ENCODE measurements at regions not wholly inside any gene's neighbourhood (a gene's known extent, or its start where the extent isn't known, plus 50 kb on each side); places are given as distances from the start of the nearest gene placed in this dataset.
"Not testable (repeated sequence)": the region's sequence is repeated elsewhere in the genome, so short reads cannot be mapped to it uniquely, and the experiment has no call there.

DNA sequence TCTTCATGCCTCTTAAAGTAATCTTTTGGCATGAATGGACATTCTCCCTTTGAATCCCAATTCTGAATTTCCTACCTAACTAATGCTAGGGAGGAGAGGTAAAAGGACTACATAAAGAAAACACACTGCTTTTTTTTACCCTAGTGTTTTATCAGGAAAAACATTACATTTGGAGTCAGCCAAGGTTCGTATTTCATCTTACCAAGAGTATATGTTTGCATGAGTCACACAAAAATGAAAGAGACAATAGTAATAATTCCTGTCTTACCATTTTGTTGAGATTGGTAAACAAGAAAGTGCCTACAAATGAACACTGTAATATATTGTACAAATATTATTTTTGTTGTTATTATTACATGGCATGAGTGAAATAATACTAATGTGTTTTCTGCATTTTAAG is 112.9 kb upstream of the WARS2 start:
- H3K9me1 ChIP-seq (ENCODE audit: control insufficient read depth, extremely low read depth, insufficient read depth, low read length): no peaks in the 10 kb centered on the region
- FAIRE-seq: no peak
- H2AFZ ChIP-seq (ENCODE audit: control insufficient read depth, low read length): peak overlapping the region; percentile 30
- no peaks in the 10 kb centered on the region for H4K20me1 ChIP-seq (ENCODE audit: control insufficient read depth, extremely low read depth, insufficient read depth, low read length)
- no peak for TF ChIP-seq EZH2 (IDR thresholded peaks at IDR 0.05; ENCODE audit: low read length)
- TF ChIP-seq, protein P1, sequence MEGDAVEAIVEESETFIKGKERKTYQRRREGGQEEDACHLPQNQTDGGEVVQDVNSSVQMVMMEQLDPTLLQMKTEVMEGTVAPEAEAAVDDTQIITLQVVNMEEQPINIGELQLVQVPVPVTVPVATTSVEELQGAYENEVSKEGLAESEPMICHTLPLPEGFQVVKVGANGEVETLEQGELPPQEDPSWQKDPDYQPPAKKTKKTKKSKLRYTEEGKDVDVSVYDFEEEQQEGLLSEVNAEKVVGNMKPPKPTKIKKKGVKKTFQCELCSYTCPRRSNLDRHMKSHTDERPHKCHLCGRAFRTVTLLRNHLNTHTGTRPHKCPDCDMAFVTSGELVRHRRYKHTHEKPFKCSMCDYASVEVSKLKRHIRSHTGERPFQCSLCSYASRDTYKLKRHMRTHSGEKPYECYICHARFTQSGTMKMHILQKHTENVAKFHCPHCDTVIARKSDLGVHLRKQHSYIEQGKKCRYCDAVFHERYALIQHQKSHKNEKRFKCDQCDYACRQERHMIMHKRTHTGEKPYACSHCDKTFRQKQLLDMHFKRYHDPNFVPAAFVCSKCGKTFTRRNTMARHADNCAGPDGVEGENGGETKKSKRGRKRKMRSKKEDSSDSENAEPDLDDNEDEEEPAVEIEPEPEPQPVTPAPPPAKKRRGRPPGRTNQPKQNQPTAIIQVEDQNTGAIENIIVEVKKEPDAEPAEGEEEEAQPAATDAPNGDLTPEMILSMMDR (optimal IDR thresholded peaks at IDR 0.05 in 1 of 3, IDR thresholded peaks at IDR 0.05 in 1 of 3, conservative IDR thresholded peaks at IDR 0.05 in 1 of 3; ENCODE audit: extremely low read depth in 1 of 3, insufficient read depth in 2 of 3, low read length in 3 of 3): no peak
- H3K4me2 ChIP-seq (ENCODE audit: control insufficient read depth, extremely low read depth, insufficient read depth, low read depth, low read length): peak overlapping the region; percentile 37
- no peaks in the 10 kb centered on the region for H3K9me3 ChIP-seq (ENCODE audit: control insufficient read depth, low read depth, low read length)
- no peaks in the 10 kb centered on the region for H3K79me2 ChIP-seq (ENCODE audit: control insufficient read depth, insufficient read depth, low read length)
- DNase-seq (ENCODE audit: low read depth, low spot score): peak; percentile 13
- no peak overlapping the region for H3K9ac ChIP-seq (ENCODE audit: control insufficient read depth, extremely low read depth, insufficient read depth, low read length)
- H3K36me3 ChIP-seq (ENCODE audit: control insufficient read depth in 2 of 2, extremely low read depth in 1 of 2, insufficient read depth in 2 of 2, low read length in 2 of 2): no peaks in the 10 kb centered on the region
- dilution Hi-C loops (cut with MboI; ENCODE audit: extremely low pct_ligation_motif_present, low sequenced_read_pairs): no loop called here
- H3K27ac ChIP-seq (ENCODE audit: control insufficient read depth, insufficient read depth, low read length): peak overlapping the region; percentile 95
- peaks cover 29% of the 10 kb centered on the region for H3K4me1 ChIP-seq (ENCODE audit: control insufficient read depth, extremely low read depth, insufficient read depth, low read length)
- H3K4me3 ChIP-seq (ENCODE audit: control insufficient read depth in 2 of 3, extremely low read depth in 1 of 3, insufficient read depth in 2 of 3, low read depth in 1 of 3, low read length in 3 of 3): no peak overlapping the region
- H3K27me3 ChIP-seq (ENCODE audit: control insufficient read depth, extremely low read depth, insufficient read depth, low read length): no peaks in the 10 kb centered on the region

DNA sequence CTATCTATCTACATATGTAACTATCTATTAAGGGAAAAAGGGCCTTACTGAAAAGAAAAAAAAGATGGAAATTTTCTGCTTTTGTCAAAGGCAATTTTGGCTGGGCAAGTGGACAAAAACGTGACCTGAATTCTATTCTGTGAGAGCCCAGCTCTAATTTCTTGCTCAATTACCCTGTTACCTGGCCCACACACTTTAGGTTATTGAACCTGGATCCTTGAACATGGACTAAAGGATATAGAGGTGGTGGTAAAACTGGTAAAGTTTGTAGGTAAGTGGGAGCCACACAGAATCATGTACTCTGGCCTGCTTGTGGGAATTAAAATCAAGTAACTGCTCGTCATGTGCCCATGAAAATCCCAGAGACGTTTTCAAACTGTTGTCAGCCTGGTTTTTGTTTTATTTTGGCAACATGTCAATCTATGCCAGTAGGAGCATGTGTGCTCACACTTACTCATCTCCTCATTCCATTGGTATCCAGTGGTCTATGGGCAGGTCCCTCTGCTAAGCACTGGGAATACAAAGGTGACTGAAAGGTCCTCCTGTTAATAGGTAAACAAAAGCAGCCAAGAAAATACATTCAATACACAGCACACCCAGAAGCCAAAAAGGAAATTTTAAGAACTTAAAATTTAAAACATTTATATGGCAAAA is 113.7 kb upstream of the WARS2 start:
- H3K27me3 ChIP-seq (ENCODE audit: control insufficient read depth, extremely low read depth, insufficient read depth, low read length): no peaks in the 10 kb centered on the region
- H3K9me1 ChIP-seq (ENCODE audit: control insufficient read depth, extremely low read depth, insufficient read depth, low read length): no peaks in the 10 kb centered on the region
- peaks cover 29% of the 10 kb centered on the region for H3K4me1 ChIP-seq (ENCODE audit: control insufficient read depth, extremely low read depth, insufficient read depth, low read length)
- dilution Hi-C loops (cut with MboI; ENCODE audit: extremely low pct_ligation_motif_present, low sequenced_read_pairs): no loop called here
- peak overlapping the region; percentile 74 for H3K4me2 ChIP-seq (ENCODE audit: control insufficient read depth, extremely low read depth, insufficient read depth, low read depth, low read length)
- H3K4me3 ChIP-seq (ENCODE audit: control insufficient read depth in 2 of 3, extremely low read depth in 1 of 3, insufficient read depth in 2 of 3, low read depth in 1 of 3, low read length in 3 of 3): peak overlapping the region in 2 of 3 experiments; percentile 15 to 34
- no peaks in the 10 kb centered on the region for H3K79me2 ChIP-seq (ENCODE audit: control insufficient read depth, insufficient read depth, low read length)
- peak overlapping the region; percentile 66 for H3K9ac ChIP-seq (ENCODE audit: control insufficient read depth, extremely low read depth, insufficient read depth, low read length)
- H2AFZ ChIP-seq (ENCODE audit: control insufficient read depth, low read length): peak overlapping the region; percentile 80
- no peaks in the 10 kb centered on the region for H4K20me1 ChIP-seq (ENCODE audit: control insufficient read depth, extremely low read depth, insufficient read depth, low read length)
- H3K27ac ChIP-seq (ENCODE audit: control insufficient read depth, insufficient read depth, low read length): peak overlapping the region; percentile 95
- no peaks in the 10 kb centered on the region for H3K9me3 ChIP-seq (ENCODE audit: control insufficient read depth, low read depth, low read length)
- DNase-seq (ENCODE audit: low read depth, low spot score) (peak; percentile 66), FAIRE-seq (peak; percentile 99)
- no peak for TF ChIP-seq EZH2 (IDR thresholded peaks at IDR 0.05; ENCODE audit: low read length)
- TF ChIP-seq, protein P1 (optimal IDR thresholded peaks at IDR 0.05 in 1 of 3, IDR thresholded peaks at IDR 0.05 in 1 of 3, conservative IDR thresholded peaks at IDR 0.05 in 1 of 3; ENCODE audit: extremely low read depth in 1 of 3, insufficient read depth in 2 of 3, low read length in 3 of 3): no peak
- no peaks in the 10 kb centered on the region for H3K36me3 ChIP-seq (ENCODE audit: control insufficient read depth in 2 of 2, extremely low read depth in 1 of 2, insufficient read depth in 2 of 2, low read length in 2 of 2)

DNA sequence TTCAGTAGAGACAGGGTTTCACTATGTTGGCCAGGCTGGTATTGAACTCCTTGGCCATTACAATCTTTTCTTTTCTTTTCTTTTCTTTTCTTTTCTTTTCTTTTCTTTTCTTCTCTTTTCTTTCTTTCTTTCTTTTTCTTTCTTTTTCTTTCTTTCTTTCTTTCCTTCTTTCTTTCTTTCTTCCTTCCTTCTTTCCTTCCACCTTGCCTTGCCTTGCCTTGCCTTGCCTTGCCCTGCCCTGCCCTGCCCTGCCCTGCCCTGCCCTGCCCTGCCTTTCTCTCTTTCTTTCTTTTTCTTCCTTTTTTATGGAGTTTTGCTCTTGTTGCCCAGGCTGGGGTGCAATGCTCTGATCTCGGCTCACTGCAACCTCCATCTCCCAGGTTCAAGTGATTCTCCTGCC is 112.5 kb upstream of the HAO2 start:
- dilution Hi-C loops (cut with MboI; ENCODE audit: extremely low pct_ligation_motif_present, low sequenced_read_pairs); FAIRE-seq: not testable (repeated sequence)

More for the DNA sequence above, 112.5 kb upstream of the HAO2 start:
- H3K79me2 ChIP-seq (ENCODE audit: control insufficient read depth, insufficient read depth, low read length); H3K36me3 ChIP-seq (ENCODE audit: control insufficient read depth in 2 of 2, extremely low read depth in 1 of 2, insufficient read depth in 2 of 2, low read length in 2 of 2); H3K4me3 ChIP-seq (ENCODE audit: control insufficient read depth in 2 of 3, extremely low read depth in 1 of 3, insufficient read depth in 2 of 3, low read depth in 1 of 3, low read length in 3 of 3); H3K9ac ChIP-seq (ENCODE audit: control insufficient read depth, extremely low read depth, insufficient read depth, low read length); H3K27ac ChIP-seq (ENCODE audit: control insufficient read depth, insufficient read depth, low read length); H3K4me2 ChIP-seq (ENCODE audit: control insufficient read depth, extremely low read depth, insufficient read depth, low read depth, low read length); H4K20me1 ChIP-seq (ENCODE audit: control insufficient read depth, extremely low read depth, insufficient read depth, low read length); H3K9me1 ChIP-seq (ENCODE audit: control insufficient read depth, extremely low read depth, insufficient read depth, low read length); DNase-seq (ENCODE audit: low read depth, low spot score); H3K9me3 ChIP-seq (ENCODE audit: control insufficient read depth, low read depth, low read length); H2AFZ ChIP-seq (ENCODE audit: control insufficient read depth, low read length); H3K27me3 ChIP-seq (ENCODE audit: control insufficient read depth, extremely low read depth, insufficient read depth, low read length): not testable (repeated sequence)
- H3K4me1 ChIP-seq (ENCODE audit: control insufficient read depth, extremely low read depth, insufficient read depth, low read length): peaks cover 24% of the 10 kb centered on the region
